ENCODE measurements at regions not wholly inside any gene's neighbourhood (a gene's known extent, or its start where the extent isn't known, plus 50 kb on each side); places are given as distances from the start of the nearest gene placed in this dataset.

GRCh38 chr2:59250307-59250677, 1009.2 kb upstream of the FANCL start:
- H3K4me1 Mint-ChIP-seq (ENCODE audit: low read depth, unreplicated experiment): no peaks in the 10 kb centered on the region
- CTCF ChIA-PET: no interaction called here
- no TSS peak for BruUV-seq (replicated peaks)
- intact Hi-C loops (cut with micrococcal nuclease; ENCODE audit: unreplicated experiment): no loop called here
- no peak overlapping the region for H3K27ac Mint-ChIP-seq (ENCODE audit: unreplicated experiment)
- DNase-seq: no peak
- TF ChIP-seq CTCF (IDR thresholded peaks at IDR 0.05; ENCODE audit: unreplicated experiment): no peak
- H3K36me3 Mint-ChIP-seq (ENCODE audit: insufficient read depth, unreplicated experiment): no peaks in the 10 kb centered on the region
- H3K27me3 Mint-ChIP-seq (ENCODE audit: unreplicated experiment): no peaks in the 10 kb centered on the region
- H3K9me3 Mint-ChIP-seq (ENCODE audit: low read depth, unreplicated experiment): peaks cover 3% of the 10 kb centered on the region
- H3K4me3 Mint-ChIP-seq (ENCODE audit: low read depth, unreplicated experiment): no peak overlapping the region

GRCh38 chr2:59249441-59250306, 1008.5 kb upstream of the FANCL start:
- Mint-ChIP-seq H3K27ac (ENCODE audit: unreplicated experiment) (no peak overlapping the region), H3K9me3 (ENCODE audit: low read depth, unreplicated experiment) (peaks cover 3% of the 10 kb centered on the region), H3K36me3 (ENCODE audit: insufficient read depth, unreplicated experiment) (no peaks in the 10 kb centered on the region), H3K4me1 (ENCODE audit: low read depth, unreplicated experiment) (no peaks in the 10 kb centered on the region), H3K4me3 (ENCODE audit: low read depth, unreplicated experiment) (no peak overlapping the region), H3K27me3 (ENCODE audit: unreplicated experiment) (no peaks in the 10 kb centered on the region)
- CTCF ChIA-PET: no interaction called here
- no peak for TF ChIP-seq CTCF (IDR thresholded peaks at IDR 0.05; ENCODE audit: unreplicated experiment)
- DNase-seq: no peak
- no TSS peak for BruUV-seq (replicated peaks)
- intact Hi-C loops (cut with micrococcal nuclease; ENCODE audit: unreplicated experiment): no loop called here

- Mint-ChIP-seq H3K27ac (ENCODE audit: unreplicated experiment) (no peak overlapping the region), H3K4me3 (ENCODE audit: low read depth, unreplicated experiment) (no peak overlapping the region), H3K27me3 (ENCODE audit: unreplicated experiment) (no peaks in the 10 kb centered on the region), H3K9me3 (ENCODE audit: low read depth, unreplicated experiment) (peaks cover 2% of the 10 kb centered on the region), H3K36me3 (ENCODE audit: insufficient read depth, unreplicated experiment) (no peaks in the 10 kb centered on the region), H3K4me1 (ENCODE audit: low read depth, unreplicated experiment) (no peaks in the 10 kb centered on the region)
- intact Hi-C loops (cut with micrococcal nuclease; ENCODE audit: unreplicated experiment): no loop called here
- DNase-seq: no peak
- BruUV-seq (replicated peaks): no TSS peak
- no peak for TF ChIP-seq CTCF (IDR thresholded peaks at IDR 0.05; ENCODE audit: unreplicated experiment)
- CTCF ChIA-PET: no interaction called here
Observed at GRCh38 chr2:59239146-59239545, 998.0 kb upstream of the FANCL start.

- Mint-ChIP-seq H3K36me3 (ENCODE audit: insufficient read depth, unreplicated experiment) (no peaks in the 10 kb centered on the region), H3K27me3 (ENCODE audit: unreplicated experiment) (no peaks in the 10 kb centered on the region), H3K4me3 (ENCODE audit: low read depth, unreplicated experiment) (no peak overlapping the region), H3K4me1 (ENCODE audit: low read depth, unreplicated experiment) (no peaks in the 10 kb centered on the region), H3K27ac (ENCODE audit: unreplicated experiment) (no peak overlapping the region), H3K9me3 (ENCODE audit: low read depth, unreplicated experiment) (peaks cover 2% of the 10 kb centered on the region)
- no peak for TF ChIP-seq CTCF (IDR thresholded peaks at IDR 0.05; ENCODE audit: unreplicated experiment)
- no TSS peak for BruUV-seq (replicated peaks)
- CTCF ChIA-PET: no interaction called here
- intact Hi-C loops (cut with micrococcal nuclease; ENCODE audit: unreplicated experiment): no loop called here
- no peak for DNase-seq
Observed at GRCh38 chr2:59237311-59237710, 996.2 kb upstream of the FANCL start.

Data from Calu3 (cell line).